ENCODE measurements at regions not wholly inside any gene's neighbourhood (a gene's known extent, or its start where the extent isn't known, plus 50 kb on each side); places are given as distances from the start of the nearest gene placed in this dataset.

GRCh38 chr2:217331523-217332416 is 471.9 kb upstream of the TNP1 start (continued):
- TF ChIP-seq ZNF592 (IDR thresholded peaks at IDR 0.05) (no peak), TCF7 (IDR thresholded peaks at IDR 0.05; ENCODE audit: borderline replicate concordance) (no peak), HDGF (IDR thresholded peaks at IDR 0.05) (no peak)

DNA sequence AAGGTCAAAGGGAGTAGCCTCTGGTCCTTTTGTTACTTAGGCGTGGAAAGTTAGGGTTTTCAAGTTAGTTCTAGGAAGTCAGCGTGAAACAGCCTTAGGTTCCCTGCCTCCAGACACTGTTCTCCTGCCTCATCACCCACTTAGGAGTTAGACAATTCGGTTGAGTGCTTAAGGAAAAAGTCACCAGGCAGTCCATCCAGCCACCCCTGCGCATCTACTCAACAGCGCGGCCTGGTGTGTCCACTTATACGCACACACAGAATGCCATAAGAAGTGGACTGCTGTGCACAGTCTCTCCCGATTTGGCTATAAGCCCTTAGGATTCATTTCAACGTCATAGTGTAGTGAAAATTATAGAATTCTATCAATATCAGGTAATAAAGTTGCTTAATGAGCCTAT is 470.8 kb upstream of the TNP1 start:
- H3K9ac ChIP-seq (ENCODE audit: control insufficient read depth, insufficient read depth, low read length): no peak overlapping the region
- H2AFZ ChIP-seq (ENCODE audit: control insufficient read depth, low read depth, low read length): no peak overlapping the region
- H3K9me3 ChIP-seq (replicated peaks; ENCODE audit: control insufficient read depth, insufficient read depth, low read length): no peaks in the 10 kb centered on the region; the same call in 2 of the 3 replicates
- ChIA-PET RAD21 (ENCODE audit: unreplicated experiment) (no interaction called here), CTCF (no interaction called here), SMC1A (ENCODE audit: uncharacterized antibody, unreplicated experiment) (no interaction called here), POLR2A (no interaction called here)
- no peak overlapping the region for H3K27ac ChIP-seq (ENCODE audit: control insufficient read depth, insufficient read depth)
- no peak for ATAC-seq
- no peaks in the 10 kb centered on the region for H3K36me3 ChIP-seq (ENCODE audit: control insufficient read depth in 2 of 2, insufficient read depth in 2 of 2, low read length in 1 of 2)
- 61% methylated on average over 9 of the region's 9 CpGs for WGBS (ENCODE audit: insufficient coverage, insufficient replicate concordance, low lambda C conversion rate, missing lambda C conversion rate)
- no peak overlapping the region for H3K4me3 ChIP-seq
- DNase-seq (ENCODE audit: low read depth, low spot score): no peak
- no peak for FAIRE-seq
- in situ Hi-C loops (cut with MboI): no loop called here
- H4K20me1 ChIP-seq (ENCODE audit: control insufficient read depth, insufficient read depth): no peaks in the 10 kb centered on the region
- no peak overlapping the region for H3K4me2 ChIP-seq (ENCODE audit: control insufficient read depth, insufficient read depth)
- H3K27me3 ChIP-seq (replicated peaks in 1 of 2; ENCODE audit: control insufficient read depth in 2 of 2, insufficient read depth in 2 of 2, low read length in 1 of 2): no peaks in the 10 kb centered on the region
- BruUV-seq (replicated peaks): no TSS peak
- intact Hi-C loops (cut with micrococcal nuclease; ENCODE audit: unreplicated experiment): no loop called here
- no peaks in the 10 kb centered on the region for H3K4me1 ChIP-seq (ENCODE audit: control insufficient read depth, insufficient read depth, low read length)
- no peaks in the 10 kb centered on the region for H3K79me2 ChIP-seq (ENCODE audit: control insufficient read depth, insufficient read depth, low read length)
- TF ChIP-seq PAX5 (IDR thresholded peaks at IDR 0.05; ENCODE audit: borderline replicate concordance, low read depth, low read length) (no peak), HSF1 (IDR thresholded peaks at IDR 0.05; ENCODE audit: low read depth, low read length) (no peak), GABPA (IDR thresholded peaks at IDR 0.05; ENCODE audit: low read depth) (no peak), NBN (IDR thresholded peaks at IDR 0.05) (no peak), BACH1 (IDR thresholded peaks at IDR 0.05; ENCODE audit: borderline replicate concordance) (no peak), RELA (IDR thresholded peaks at IDR 0.05; ENCODE audit: borderline replicate concordance, partially characterized antibody) (no peak), MEF2A (IDR thresholded peaks at IDR 0.05; ENCODE audit: insufficient read depth, low read depth, low read length) (no peak), SPI1 (IDR thresholded peaks at IDR 0.05; ENCODE audit: borderline replicate concordance, insufficient read depth, low read depth, low read length) (no peak), YY1 (IDR thresholded peaks at IDR 0.05; ENCODE audit: low read depth, low read length) (no peak), DPF2 (IDR thresholded peaks at IDR 0.05) (no peak), MTA3 (IDR thresholded peaks at IDR 0.05; ENCODE audit: borderline replicate concordance, low read length) (no peak), SUZ12 (IDR thresholded peaks at IDR 0.05; ENCODE audit: unreplicated experiment) (no peak), SRF (IDR thresholded peaks at IDR 0.05; ENCODE audit: low read depth in 2 of 2, low read length in 2 of 2) (no peak)
- TF ChIP-seq, protein P1, sequence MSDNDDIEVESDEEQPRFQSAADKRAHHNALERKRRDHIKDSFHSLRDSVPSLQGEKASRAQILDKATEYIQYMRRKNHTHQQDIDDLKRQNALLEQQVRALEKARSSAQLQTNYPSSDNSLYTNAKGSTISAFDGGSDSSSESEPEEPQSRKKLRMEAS (IDR thresholded peaks at IDR 0.05; ENCODE audit: low read depth, low read length): no peak

All from GM12878 (cell line).